Mammary epithelial cell (primary cell): ENCODE measurements at regions not wholly inside any gene's neighbourhood (a gene's known extent, or its start where the extent isn't known, plus 50 kb on each side); places are given as distances from the start of the nearest gene placed in this dataset.

Experiments used
- EZH2 ChIP-seq: IDR thresholded peaks from 2 replicates; pipeline ENCODE4 v1.6.1; 2012; ENCODE audit warnings: low read length, inconsistent platforms, borderline replicate concordance
- TF ChIP-seq, protein P1 (sequence below), 2 donors: IDR thresholded peaks in 1 of 2; conservative IDR thresholded peaks in 1 of 2; 2 replicates each; pipeline ENCODE4 v1.5.1; 2011 to 2012; ENCODE audit warnings: inconsistent platforms in 2 of 2, low read length in 2 of 2, mild to moderate bottlenecking in 2 of 2, control low read depth in 1 of 2, low read depth in 1 of 2; ENCODE audit not compliant: insufficient read depth in 1 of 2; ENCODE audit errors: extremely low read depth in 1 of 2

DNA sequence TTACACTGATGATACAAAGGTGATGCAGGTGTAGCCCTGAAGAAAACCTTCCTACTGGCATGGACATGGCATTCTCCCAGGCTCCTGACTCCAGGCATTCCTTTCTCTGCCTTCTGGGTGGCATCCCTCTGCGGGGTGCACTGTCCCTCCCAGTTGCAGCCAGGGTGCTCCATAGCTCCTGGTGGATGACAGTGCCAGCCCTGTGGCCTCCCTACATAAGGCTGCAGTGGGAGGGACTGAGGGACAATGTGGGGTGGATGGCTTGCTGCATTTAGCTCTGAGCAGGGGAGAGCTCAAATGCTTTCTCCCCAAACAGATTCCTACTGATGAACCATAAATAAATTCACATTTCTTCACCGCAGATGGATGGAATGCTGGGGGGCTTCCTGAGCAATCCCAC, 97.0 kb upstream of the GJB5 start:
- TF ChIP-seq, protein P1, sequence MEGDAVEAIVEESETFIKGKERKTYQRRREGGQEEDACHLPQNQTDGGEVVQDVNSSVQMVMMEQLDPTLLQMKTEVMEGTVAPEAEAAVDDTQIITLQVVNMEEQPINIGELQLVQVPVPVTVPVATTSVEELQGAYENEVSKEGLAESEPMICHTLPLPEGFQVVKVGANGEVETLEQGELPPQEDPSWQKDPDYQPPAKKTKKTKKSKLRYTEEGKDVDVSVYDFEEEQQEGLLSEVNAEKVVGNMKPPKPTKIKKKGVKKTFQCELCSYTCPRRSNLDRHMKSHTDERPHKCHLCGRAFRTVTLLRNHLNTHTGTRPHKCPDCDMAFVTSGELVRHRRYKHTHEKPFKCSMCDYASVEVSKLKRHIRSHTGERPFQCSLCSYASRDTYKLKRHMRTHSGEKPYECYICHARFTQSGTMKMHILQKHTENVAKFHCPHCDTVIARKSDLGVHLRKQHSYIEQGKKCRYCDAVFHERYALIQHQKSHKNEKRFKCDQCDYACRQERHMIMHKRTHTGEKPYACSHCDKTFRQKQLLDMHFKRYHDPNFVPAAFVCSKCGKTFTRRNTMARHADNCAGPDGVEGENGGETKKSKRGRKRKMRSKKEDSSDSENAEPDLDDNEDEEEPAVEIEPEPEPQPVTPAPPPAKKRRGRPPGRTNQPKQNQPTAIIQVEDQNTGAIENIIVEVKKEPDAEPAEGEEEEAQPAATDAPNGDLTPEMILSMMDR (conservative IDR thresholded peaks at IDR 0.05 in 1 of 2, IDR thresholded peaks at IDR 0.05 in 1 of 2; ENCODE audit: extremely low read depth in 1 of 2, insufficient read depth in 1 of 2, low read depth in 1 of 2, low read length in 2 of 2), result no peak
- TF ChIP-seq EZH2, result no peak
